Neural crest cell (in vitro differentiated cells): ENCODE measurements at regions not wholly inside any gene's neighbourhood (a gene's known extent, or its start where the extent isn't known, plus 50 kb on each side); places are given as distances from the start of the nearest gene placed in this dataset.

ENCODE experiments used
- DNase-seq: peaks from one replicate; pipeline ENCODE4 v3.0.0; 2021; ENCODE audit warnings: low read depth, mixed read lengths, low spot score
- H3K27ac Mint-ChIP-seq: one replicate; pipeline ENCODE4 v1.8.0; 2021; ENCODE audit warnings: mild to moderate bottlenecking, mixed read lengths; ENCODE audit not compliant: unreplicated experiment
- H3K27me3 Mint-ChIP-seq: 2 replicates; pipeline ENCODE4 v1.8.0; 2021; ENCODE audit warnings: low read depth, mild to moderate bottlenecking, mixed read lengths
- H3K36me3 Mint-ChIP-seq: 2 replicates; pipeline ENCODE4 v1.8.0; 2021; ENCODE audit warnings: low read depth, mild to moderate bottlenecking, mixed read lengths
- H3K4me1 Mint-ChIP-seq: 2 replicates; pipeline ENCODE4 v1.8.0; 2021; ENCODE audit warnings: mixed read lengths
- H3K4me3 Mint-ChIP-seq: one replicate; pipeline ENCODE4 v1.8.0; 2021; ENCODE audit warnings: mild to moderate bottlenecking, mixed read lengths
- H3K9me3 Mint-ChIP-seq: 2 replicates; pipeline ENCODE4 v1.8.0; 2021; ENCODE audit warnings: mixed read lengths
- CTCF ChIP-seq: fragments of 200-600 bp; sonication (generic); conservative IDR thresholded peaks from 2 replicates; pipeline ENCODE4 v1.5.0; 2021; ENCODE audit warnings: antibody characterized with exemption, mild to moderate bottlenecking

GRCh38 chr10:56561336-56561735 is 200.3 kb upstream of the ZWINT start:
- no peak for TF ChIP-seq CTCF
- Mint-ChIP-seq H3K9me3 (no peaks in the 10 kb centered on the region), H3K4me1 (no peaks in the 10 kb centered on the region), H3K27me3 (no peaks in the 10 kb centered on the region), H3K4me3 (no peak overlapping the region), H3K36me3 (no peaks in the 10 kb centered on the region), H3K27ac (no peak overlapping the region)
- DNase-seq = no peak

GRCh38 chr10:56551037-56551436 is 190.0 kb upstream of the ZWINT start:
- Mint-ChIP-seq H3K4me3 (no peak overlapping the region), H3K27me3 (no peaks in the 10 kb centered on the region), H3K27ac (no peak overlapping the region), H3K36me3 (no peaks in the 10 kb centered on the region), H3K4me1 (no peaks in the 10 kb centered on the region), H3K9me3 (no peaks in the 10 kb centered on the region)
- no peak for DNase-seq
- no peak for TF ChIP-seq CTCF

GRCh38 chr10:56547163-56547562 is 186.1 kb upstream of the ZWINT start:
- TF ChIP-seq CTCF = no peak
- H3K4me3 Mint-ChIP-seq = no peak overlapping the region

GRCh38 chr10:56537984-56538383 is 176.9 kb upstream of the ZWINT start:
- H3K36me3 Mint-ChIP-seq = no peaks in the 10 kb centered on the region
- H3K27me3 Mint-ChIP-seq = no peaks in the 10 kb centered on the region
- H3K27ac Mint-ChIP-seq = no peak overlapping the region
- H3K9me3 Mint-ChIP-seq = no peaks in the 10 kb centered on the region
- no peak overlapping the region for H3K4me3 Mint-ChIP-seq
- DNase-seq = no peak
- no peaks in the 10 kb centered on the region for H3K4me1 Mint-ChIP-seq
- TF ChIP-seq CTCF = no peak

More at GRCh38 chr10:56547163-56547562, 186.1 kb upstream of the ZWINT start:
- Mint-ChIP-seq H3K36me3 (no peaks in the 10 kb centered on the region), H3K4me1 (no peaks in the 10 kb centered on the region), H3K9me3 (no peaks in the 10 kb centered on the region), H3K27me3 (no peaks in the 10 kb centered on the region), H3K27ac (no peak overlapping the region)
- DNase-seq = no peak

GRCh38 chr10:56522166-56522565 is 161.1 kb upstream of the ZWINT start:
- Mint-ChIP-seq H3K36me3 (no peaks in the 10 kb centered on the region), H3K27ac (no peak overlapping the region), H3K4me1 (no peaks in the 10 kb centered on the region), H3K9me3 (no peaks in the 10 kb centered on the region), H3K4me3 (no peak overlapping the region), H3K27me3 (no peaks in the 10 kb centered on the region)
- no peak for TF ChIP-seq CTCF
- no peak for DNase-seq

- no peak for DNase-seq
- H3K27me3 Mint-ChIP-seq = no peaks in the 10 kb centered on the region
- H3K4me1 Mint-ChIP-seq = no peaks in the 10 kb centered on the region
- no peak overlapping the region for H3K27ac Mint-ChIP-seq
- no peak overlapping the region for H3K4me3 Mint-ChIP-seq
- no peaks in the 10 kb centered on the region for H3K36me3 Mint-ChIP-seq
- no peaks in the 10 kb centered on the region for H3K9me3 Mint-ChIP-seq
- no peak for TF ChIP-seq CTCF
Observed at GRCh38 chr10:56508562-56508961, 147.5 kb upstream of the ZWINT start.
